D721Med (cell line): ENCODE measurements at regions not wholly inside any gene's neighbourhood (a gene's known extent, or its start where the extent isn't known, plus 50 kb on each side); places are given as distances from the start of the nearest gene placed in this dataset.

Source experiments
- DNase-seq: peaks from one replicate; pipeline ENCODE4 v3.0.0; 2011; ENCODE audit warnings: low spot score; ENCODE audit not compliant: insufficient read length
- FAIRE-seq: peaks from 2 replicates; lab custom pipeline; 2011; peaks lifted over from hg19 to GRCh38; lab: Jason Lieb, UNC
- CTCF ChIP-seq: IDR thresholded peaks from 2 replicates; pipeline ENCODE4 v1.5.1; 2012; ENCODE audit warnings: mild to moderate bottlenecking, control low read depth; ENCODE audit not compliant: insufficient read depth; ENCODE audit errors: missing control alignments

DNA sequence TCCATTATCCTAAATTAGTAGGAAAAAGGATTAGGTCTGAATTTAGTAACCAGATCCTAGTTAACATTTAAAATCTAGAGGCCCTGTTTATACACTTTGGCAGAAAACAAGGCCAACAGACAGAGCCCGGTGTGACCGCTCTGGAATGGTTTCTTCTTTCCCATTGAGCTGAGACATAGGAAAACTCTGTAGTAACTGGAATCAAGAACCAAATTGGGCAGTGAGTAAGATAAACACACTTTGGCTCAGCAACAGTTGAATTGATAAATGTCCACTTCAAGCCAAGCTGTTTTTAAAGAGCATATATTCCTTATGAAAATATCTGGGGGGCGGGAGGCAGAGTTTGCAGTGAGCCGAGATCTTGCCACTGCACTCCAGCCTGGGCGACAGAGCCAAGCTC lies 343.7 kb upstream of the SEMA3A start:
- DNase-seq (no peak), FAIRE-seq (no peak)
- TF ChIP-seq CTCF: no peak

DNA sequence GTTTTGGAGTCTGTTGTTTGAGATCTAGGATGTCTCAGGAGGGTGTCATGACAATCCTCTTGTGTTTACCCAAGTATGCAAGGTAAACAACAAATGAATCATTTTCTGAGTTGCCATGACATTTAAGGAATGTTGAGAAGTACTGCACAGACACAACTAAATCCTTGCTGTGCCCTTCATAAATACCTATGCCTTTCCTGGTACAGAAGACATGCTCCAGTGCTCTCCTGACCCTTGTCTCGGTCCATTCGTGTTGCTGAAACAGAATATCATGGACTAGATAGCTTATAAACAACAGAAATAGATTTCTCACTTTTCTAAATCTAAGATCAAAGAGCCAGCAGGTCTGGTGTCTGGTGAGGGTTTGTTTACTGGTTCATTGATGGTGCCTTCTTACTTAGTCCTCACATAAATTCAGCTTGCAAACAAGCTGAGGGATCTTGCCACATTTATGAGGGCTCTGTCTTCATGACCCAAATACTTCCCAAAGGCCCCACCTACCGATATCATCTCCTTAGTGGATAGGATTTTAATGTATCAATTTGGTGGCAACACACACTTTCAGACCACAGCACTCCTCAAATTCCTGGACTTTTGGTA lies 341.8 kb upstream of the SEMA3A start:
- no peak for TF ChIP-seq CTCF
- FAIRE-seq (no peak), DNase-seq (no peak)

DNA sequence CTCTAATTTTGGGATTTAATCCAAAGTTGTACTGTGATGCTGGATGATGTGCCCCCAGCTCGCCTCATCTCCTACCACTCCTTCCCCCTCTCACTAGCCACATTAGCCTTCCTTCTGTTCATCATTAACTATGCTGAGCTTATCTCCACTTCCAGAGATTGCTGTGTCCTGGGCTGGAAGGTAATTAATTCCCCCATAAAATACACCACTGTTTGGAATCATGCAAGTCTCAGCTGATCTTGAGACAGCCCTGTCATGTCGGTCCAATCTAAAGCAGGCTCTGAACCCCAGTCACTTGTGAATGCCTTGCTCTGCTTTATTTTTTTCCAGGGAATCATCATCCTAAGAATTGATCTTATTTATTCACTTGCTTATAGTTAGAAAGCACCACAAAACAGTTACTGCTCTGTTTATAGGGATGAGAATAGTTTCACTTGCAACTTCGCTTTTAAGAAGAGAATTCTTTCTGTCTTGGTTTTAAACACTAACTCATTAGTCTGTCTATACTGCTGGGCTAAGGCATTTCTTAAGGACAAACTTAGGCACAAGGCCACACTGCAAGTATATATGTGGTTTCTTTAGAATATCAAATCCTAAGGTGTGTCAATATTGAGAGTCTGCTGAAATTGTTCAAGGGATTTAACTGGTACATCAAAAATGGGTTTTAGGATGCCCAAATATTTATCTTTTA lies 341.1 kb upstream of the SEMA3A start:
- FAIRE-seq (no peak), DNase-seq (no peak)
- TF ChIP-seq CTCF: no peak

- no peak for TF ChIP-seq CTCF
- no peak for DNase-seq
- no peak for FAIRE-seq
Measured at GRCh38 chr7:84533182-84533581, 338.6 kb upstream of the SEMA3A start.

DNA sequence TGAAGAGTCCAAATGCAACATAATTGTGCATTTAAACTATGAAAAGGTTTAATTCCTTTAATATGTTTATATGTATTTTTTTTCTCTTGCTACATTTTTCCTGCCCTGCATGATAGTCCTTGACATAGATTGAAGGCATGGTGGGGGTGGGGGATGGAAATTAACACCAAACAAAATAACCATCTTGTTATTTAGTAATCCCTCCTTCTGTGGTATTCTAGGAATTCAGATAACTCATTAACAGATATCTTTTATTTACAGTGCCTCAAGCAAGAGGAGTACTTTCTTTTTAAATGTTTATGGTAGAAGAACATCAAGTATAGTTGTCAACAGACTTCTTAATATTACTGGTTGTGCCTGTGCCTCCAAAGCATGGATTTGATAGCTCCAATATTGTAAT lies 337.6 kb upstream of the SEMA3A start:
- DNase-seq (no peak), FAIRE-seq (no peak)
- no peak for TF ChIP-seq CTCF

- TF ChIP-seq CTCF: no peak
- DNase-seq (no peak), FAIRE-seq (no peak)
Measured at GRCh38 chr7:84529480-84530205, 335.1 kb upstream of the SEMA3A start.
